Stimulated activated CD8-positive, alpha-beta memory T cell treated with anti-CD3 and anti-CD28 coated beads, Interleukin-15, amount 100 ng/mL, for 24 hours (primary cell): ENCODE measurements at regions not wholly inside any gene's neighbourhood (a gene's known extent, or its start where the extent isn't known, plus 50 kb on each side); places are given as distances from the start of the nearest gene placed in this dataset.

ENCODE experiments used
- DNase-seq: peaks from one replicate; pipeline ENCODE4 v3.0.0-alpha.2; 2020; ENCODE audit warnings: low read depth

DNA sequence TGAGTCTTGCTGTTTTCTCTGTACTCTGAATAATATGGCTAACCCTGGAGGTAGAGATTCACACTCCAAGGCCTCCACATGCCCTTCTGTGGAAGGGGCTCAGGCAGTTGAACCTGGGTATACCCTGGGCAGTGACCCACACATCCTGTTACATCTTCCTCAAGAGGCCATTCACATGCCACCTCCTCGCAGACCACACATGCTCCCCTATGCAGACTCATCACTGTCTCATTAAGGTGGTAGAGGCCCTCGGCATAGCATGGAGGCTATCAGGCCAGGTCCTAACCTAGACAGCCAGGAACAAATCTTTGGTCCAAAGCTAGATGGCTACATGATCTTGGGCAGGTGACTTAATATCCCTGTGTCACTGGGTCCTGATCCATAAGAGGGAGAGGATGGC is 363.9 kb upstream of the ZNF507 start:
- DNase-seq: no peak

GRCh38 chr19:31983647-31984046 is 361.8 kb upstream of the ZNF507 start:
- no peak for DNase-seq

GRCh38 chr19:31985001-31985605 is 360.3 kb upstream of the ZNF507 start:
- no peak for DNase-seq

GRCh38 chr19:31986951-31987350 is 358.5 kb upstream of the ZNF507 start:
- no peak for DNase-seq

DNA sequence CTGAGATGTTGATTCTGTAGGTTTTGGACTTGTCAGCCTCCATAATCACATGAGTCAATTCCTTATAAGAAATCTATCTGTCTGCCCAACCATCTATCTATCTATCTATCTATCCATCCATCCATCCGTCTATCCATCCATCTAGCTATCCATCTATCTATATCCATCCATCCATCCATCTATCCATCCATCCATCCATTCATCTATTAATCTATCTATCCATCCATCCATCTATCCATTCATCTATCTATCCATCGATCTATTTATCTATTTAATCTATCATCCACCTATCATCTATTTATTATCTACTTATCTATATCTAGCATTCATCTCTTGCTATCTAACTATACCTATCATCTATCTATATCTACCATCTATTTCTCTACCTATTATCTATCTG is 357.2 kb upstream of the ZNF507 start:
- DNase-seq: no peak

GRCh38 chr19:31991984-31992655 is 353.3 kb upstream of the ZNF507 start:
- no peak for DNase-seq

DNA sequence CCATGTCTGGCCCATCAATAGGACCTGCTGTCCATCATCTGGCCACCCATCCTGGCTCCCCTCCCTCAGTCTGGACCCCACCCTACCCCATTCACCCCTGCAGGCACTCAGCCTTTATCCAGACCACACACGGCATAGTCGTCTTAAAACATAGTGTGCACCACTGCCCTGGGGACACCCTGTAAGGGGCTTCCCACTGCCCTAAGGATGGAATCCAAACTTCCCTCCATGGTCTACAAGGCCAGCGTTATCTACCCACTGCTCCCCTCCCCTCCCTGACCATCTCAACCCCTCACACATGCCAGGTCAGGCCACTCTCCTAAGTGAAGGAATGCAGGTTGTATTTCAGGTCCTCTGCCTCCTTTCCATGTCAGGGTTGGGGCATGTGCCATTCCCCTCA is 352.7 kb upstream of the ZNF507 start:
- DNase-seq: no peak

DNA sequence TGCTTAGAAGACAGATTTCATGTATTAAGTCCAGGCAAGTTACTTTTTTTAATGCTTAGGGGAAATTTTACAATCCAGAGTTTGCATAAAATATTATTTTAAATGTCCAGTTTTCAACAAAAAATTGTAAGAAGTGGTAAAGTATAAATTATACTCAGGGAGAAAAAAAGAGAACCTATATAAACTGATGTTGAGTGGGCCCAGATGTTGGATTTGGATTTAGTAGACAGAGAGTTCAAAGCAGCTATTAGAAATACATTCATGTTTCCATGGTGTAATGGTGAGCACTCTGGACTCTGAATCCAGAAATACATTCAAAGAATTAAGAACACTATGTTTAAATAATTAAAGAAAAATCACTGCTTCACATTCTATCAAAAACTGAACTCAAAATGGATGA is 349.9 kb upstream of the ZNF507 start:
- no peak for DNase-seq

GRCh38 chr19:32010071-32010470 is 335.3 kb upstream of the ZNF507 start:
- DNase-seq: no peak

DNA sequence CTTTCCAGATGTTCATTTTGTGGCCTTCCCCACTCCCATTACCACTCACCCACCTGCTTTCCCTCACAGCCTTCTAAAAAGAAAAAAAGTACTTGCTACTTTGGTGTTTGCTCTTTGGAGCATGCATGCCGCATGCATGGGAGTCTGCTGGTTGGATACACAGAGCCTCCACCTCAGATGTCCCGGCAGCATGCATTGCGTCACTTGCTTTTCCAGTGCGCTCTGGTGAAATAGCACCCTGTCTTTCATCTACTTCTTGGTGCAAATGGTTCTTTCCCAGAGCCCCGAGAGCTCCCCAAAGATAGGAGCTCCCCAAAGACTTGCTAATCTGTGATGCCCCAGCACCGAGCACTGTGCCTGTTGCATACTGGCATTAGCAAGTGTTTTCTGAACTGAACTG is 333.2 kb upstream of the ZNF507 start:
- no peak for DNase-seq

- DNase-seq: no peak
Observed at GRCh38 chr19:32012886-32013631, 332.4 kb upstream of the ZNF507 start.

- DNase-seq: no peak
Observed at GRCh38 chr19:32017176-32017953, 328.0 kb upstream of the ZNF507 start.

- DNase-seq: no peak
Observed at GRCh38 chr19:32018014-32018413, 327.4 kb upstream of the ZNF507 start.

DNA sequence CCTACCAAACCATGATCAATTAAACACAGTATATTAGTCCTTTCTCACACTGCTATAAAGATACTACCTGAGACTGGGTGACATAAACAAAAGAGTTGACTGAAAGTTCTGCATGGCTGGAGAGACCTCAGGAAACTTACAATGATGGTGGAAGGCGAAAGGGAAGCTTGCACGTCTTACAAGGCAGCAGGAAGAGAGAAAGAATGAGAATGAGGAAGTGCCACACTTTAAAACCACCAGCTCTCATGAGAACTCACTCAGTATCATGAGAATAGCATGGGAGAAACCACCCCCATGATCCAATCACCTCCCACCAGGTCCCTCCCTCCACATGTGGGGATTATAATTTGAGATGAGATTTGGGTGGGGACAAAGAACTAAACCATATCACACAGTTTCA is 324.9 kb upstream of the ZNF507 start:
- DNase-seq: no peak

- DNase-seq: no peak
Observed at GRCh38 chr19:32022044-32022640, 323.3 kb upstream of the ZNF507 start.

- no peak for DNase-seq
Observed at GRCh38 chr19:32022731-32023563, 322.5 kb upstream of the ZNF507 start.

DNA sequence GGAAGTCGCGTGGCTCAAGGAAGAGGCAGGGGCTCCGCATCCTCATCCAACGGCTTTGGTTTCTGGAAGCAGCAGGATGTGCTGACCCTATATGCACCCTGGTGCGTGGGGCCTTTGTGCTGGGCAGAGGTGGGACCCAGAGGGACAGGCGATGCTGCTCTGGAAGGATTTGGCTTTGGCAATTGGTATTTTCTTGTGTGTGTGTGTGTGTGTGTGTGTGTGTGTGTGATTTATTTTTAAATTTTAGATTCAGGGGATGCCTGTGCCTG is 321.9 kb upstream of the ZNF507 start:
- DNase-seq: no peak

- no peak for DNase-seq
Observed at GRCh38 chr19:32029235-32029634, 316.2 kb upstream of the ZNF507 start.

DNA sequence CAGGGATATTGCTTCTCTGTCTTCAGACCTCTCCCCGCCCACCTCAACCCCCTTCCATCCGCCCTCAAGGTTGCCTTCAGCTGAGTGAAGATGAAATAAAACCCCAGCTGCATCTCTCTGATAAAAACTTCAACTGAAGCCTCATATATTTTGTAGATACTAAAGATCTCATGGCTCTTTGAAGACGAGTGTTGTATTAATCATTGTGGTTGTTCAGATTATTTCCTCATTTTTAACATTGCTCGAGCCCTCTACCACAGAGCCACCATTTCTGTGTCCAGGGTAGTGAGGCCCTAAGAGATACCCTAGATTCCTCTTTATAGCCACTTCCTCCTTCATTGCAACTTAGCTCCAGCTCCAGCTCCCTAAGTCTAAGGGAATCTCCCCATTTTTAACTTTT is 312.8 kb upstream of the ZNF507 start:
- no peak for DNase-seq

- DNase-seq: no peak
Observed at GRCh38 chr19:32035626-32036025, 309.8 kb upstream of the ZNF507 start.

- no peak for DNase-seq
Observed at GRCh38 chr19:32038021-32038920, 307.1 kb upstream of the ZNF507 start.
